Heart right ventricle (tissue), 16 donors: ENCODE measurements at regions not wholly inside any gene's neighbourhood (a gene's known extent, or its start where the extent isn't known, plus 50 kb on each side); places are given as distances from the start of the nearest gene placed in this dataset.

ENCODE experiments used
- ATAC-seq, 8 donors: fragments of 200-7000 bp; cut with Tn5 transposase; one replicate each; pipeline ENCODE4 v1.9.1; 2020; ENCODE audit warnings: mild to moderate bottlenecking in 8 of 8, moderate library complexity in 8 of 8, moderate number of reproducible peaks in 1 of 8
- DNase-seq, 2 donors: peaks; one replicate each; pipeline ENCODE4 v3.0.0-alpha.2; 2020
- H3K27ac ChIP-seq, 10 donors: fragments of 200-600 bp; sonication (generic) in 2 of 10; one replicate each; pipeline versions ENCODE4 v1.5.0 to v1.8.0; 2020 to 2022; ENCODE audit warnings: mild to moderate bottlenecking in 3 of 10
- H3K27me3 ChIP-seq, 7 donors: fragments of 200-600 bp; one replicate each; pipeline ENCODE4 v1.8.0; 2021 to 2022; ENCODE audit warnings: mild to moderate bottlenecking in 2 of 7
- H3K36me3 ChIP-seq, 9 donors: fragments of 200-600 bp; sonication (generic) in 1 of 9; one replicate each; pipeline versions ENCODE4 v1.5.0 to v1.8.0; 2020 to 2022; ENCODE audit warnings: mild to moderate bottlenecking in 2 of 9
- H3K4me1 ChIP-seq, 9 donors: fragments of 200-600 bp; sonication (generic) in 1 of 9; one replicate each; pipeline versions ENCODE4 v1.5.0 to v1.8.0; 2020 to 2022; ENCODE audit warnings: mild to moderate bottlenecking in 4 of 9
- H3K4me3 ChIP-seq, 10 donors: fragments of 200-600 bp; sonication (generic) in 2 of 10; one replicate each; pipeline versions ENCODE4 v1.5.0 to v1.8.0; 2020 to 2022; ENCODE audit warnings: mild to moderate bottlenecking in 7 of 10, moderate library complexity in 2 of 10
- H3K9me3 ChIP-seq, 11 donors: fragments of 200-600 bp in 10 of 11; sonication (generic) in 2 of 11; one replicate each; pipeline versions ENCODE4 v1.5.0 to v1.8.0; 2013 to 2022; ENCODE audit warnings: mild to moderate bottlenecking in 2 of 11, control low read depth in 1 of 11, moderate library complexity in 1 of 11
- WGBS, 2 donors: extraction: QIAGEN DNeasy Blood & Tissue Kit; methylation state at CpG; one replicate each; pipeline ENCODE4 v1.1.7; 2013; ENCODE audit warnings: inconsistent platforms in 1 of 2; 5-methylcytosine and 5-hydroxymethylcytosine counted together
- intact Hi-C, 10 donors: fragments of 100-400 bp; cut with DNase I; formaldehyde crosslinking; loops; one replicate each; pipeline versions ENCODE4 v1.11.1 to v1.14.2; 2022
- TF ChIP-seq, protein P1 (sequence below), 9 donors: fragments of 200-600 bp; sonication (generic) in 2 of 9; IDR thresholded peaks; one replicate each; pipeline versions ENCODE4 v1.5.0 to v1.8.0; 2021 to 2022; ENCODE audit warnings: antibody characterized with exemption in 9 of 9, mild to moderate bottlenecking in 5 of 9, moderate library complexity in 1 of 9
- donor health status: Arrhythmogenic right ventricular cardiomyopathy.
- donor health status: ischemic (EF 13 %, LVEDD 7.1; RV severe dilation, severe dysfunction).
- donor health status: healthy with polysubstance abuse.
- donor health status: DM: no; HTN: yes; CAD: no.
- donor health status: DM: no; HTN: no; CAD: no.
- donor health status: ischemic (EF 25% LVEDD 6.9; RV normal size, moderate dysfunction).
- donor health status: ischemic (EF 25% LVEDD 5.7; RV mildly dilated, moderate dysfunction).
- donor health status: healthy.
- donor health status: DM: yes; HTN: yes; CAD: no.
- donor health status: Ischemic cardiomyopathy.
- donor health status: ischemic (EF 35%, LVEDD 5.7; RV mildly dilated, moderate dysfunction).
- donor health status: nonischemic (EF 11% LVEDD 7.7; RV severe dilation, severe dysfunction).
- donor health status: DM: yes; HTN: yes; CAD: no.
- donor health status: PGD.
- donor health status: ischemic (EF 29% LVEDD 5.4; RV normal size, mild dysfunction).
- donor health status: nonischemic (EF 23%, LVEDD 6.1; RV moderate dilation, normal function).

- intact Hi-C loops, result no loop called here
- TF ChIP-seq, protein P1, sequence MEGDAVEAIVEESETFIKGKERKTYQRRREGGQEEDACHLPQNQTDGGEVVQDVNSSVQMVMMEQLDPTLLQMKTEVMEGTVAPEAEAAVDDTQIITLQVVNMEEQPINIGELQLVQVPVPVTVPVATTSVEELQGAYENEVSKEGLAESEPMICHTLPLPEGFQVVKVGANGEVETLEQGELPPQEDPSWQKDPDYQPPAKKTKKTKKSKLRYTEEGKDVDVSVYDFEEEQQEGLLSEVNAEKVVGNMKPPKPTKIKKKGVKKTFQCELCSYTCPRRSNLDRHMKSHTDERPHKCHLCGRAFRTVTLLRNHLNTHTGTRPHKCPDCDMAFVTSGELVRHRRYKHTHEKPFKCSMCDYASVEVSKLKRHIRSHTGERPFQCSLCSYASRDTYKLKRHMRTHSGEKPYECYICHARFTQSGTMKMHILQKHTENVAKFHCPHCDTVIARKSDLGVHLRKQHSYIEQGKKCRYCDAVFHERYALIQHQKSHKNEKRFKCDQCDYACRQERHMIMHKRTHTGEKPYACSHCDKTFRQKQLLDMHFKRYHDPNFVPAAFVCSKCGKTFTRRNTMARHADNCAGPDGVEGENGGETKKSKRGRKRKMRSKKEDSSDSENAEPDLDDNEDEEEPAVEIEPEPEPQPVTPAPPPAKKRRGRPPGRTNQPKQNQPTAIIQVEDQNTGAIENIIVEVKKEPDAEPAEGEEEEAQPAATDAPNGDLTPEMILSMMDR (IDR thresholded peaks at IDR 0.05), result no peak
- Histone ChIP-seq H3K9me3 (no peaks in the 10 kb centered on the region), H3K4me1 (no peaks in the 10 kb centered on the region), H3K4me3 (no peak overlapping the region), H3K36me3 (no peaks in the 10 kb centered on the region), H3K27me3 (peaks cover 0 to 21% (median 6%) of the 10 kb centered on the region in 7 donors), H3K27ac (no peak overlapping the region)
- ATAC-seq (no peak), DNase-seq (no peak)
- 63 to 66% methylated on average over 11 of the region's 11 CpGs for WGBS, 2 donors
Observed at GRCh38 chr17:72432143-72432621, 311.4 kb downstream of the SOX9 start.

GRCh38 chr17:72432881-72433280, 312.1 kb downstream of the SOX9 start:
- Histone ChIP-seq H3K9me3 (no peaks in the 10 kb centered on the region), H3K27me3 (peaks cover 0 to 21% (median 6%) of the 10 kb centered on the region in 7 donors), H3K36me3 (no peaks in the 10 kb centered on the region), H3K4me1 (no peaks in the 10 kb centered on the region), H3K27ac (no peak overlapping the region), H3K4me3 (no peak overlapping the region)
- ATAC-seq (no peak), DNase-seq (no peak)
- intact Hi-C loops, result no loop called here
- 56 to 62% methylated on average over 4 of the region's 4 CpGs for WGBS, 2 donors
- TF ChIP-seq, protein P1 (IDR thresholded peaks at IDR 0.05), result no peak

- ATAC-seq (no peak), DNase-seq (no peak)
- Histone ChIP-seq H3K27me3 (peaks cover 0 to 21% (median 6%) of the 10 kb centered on the region in 7 donors), H3K4me1 (no peaks in the 10 kb centered on the region), H3K9me3 (no peaks in the 10 kb centered on the region), H3K36me3 (no peaks in the 10 kb centered on the region), H3K27ac (no peak overlapping the region), H3K4me3 (no peak overlapping the region)
- WGBS, 2 donors, result 73 to 83% methylated on average over 3 of the region's 3 CpGs
- TF ChIP-seq, protein P1 (IDR thresholded peaks at IDR 0.05), result no peak
- intact Hi-C loops, result no loop called here
Observed at GRCh38 chr17:72433797-72434196, 313.0 kb downstream of the SOX9 start.

GRCh38 chr17:72434581-72434980, 313.8 kb downstream of the SOX9 start:
- Histone ChIP-seq H3K4me1 (no peaks in the 10 kb centered on the region), H3K27me3 (peaks cover 0 to 21% (median 6%) of the 10 kb centered on the region in 7 donors), H3K27ac (no peak overlapping the region), H3K9me3 (no peaks in the 10 kb centered on the region), H3K4me3 (no peak overlapping the region), H3K36me3 (no peaks in the 10 kb centered on the region)
- ATAC-seq (no peak), DNase-seq (no peak)
- intact Hi-C loops, result no loop called here
- TF ChIP-seq, protein P1 (IDR thresholded peaks at IDR 0.05), result no peak
